BE2C (cell line): ENCODE measurements at regions not wholly inside any gene's neighbourhood (a gene's known extent, or its start where the extent isn't known, plus 50 kb on each side); places are given as distances from the start of the nearest gene placed in this dataset.

Experiments used
- DNase-seq: peaks from one replicate; pipeline ENCODE4 v3.0.0-alpha.2; 2020
- H3K27me3 ChIP-seq: fragments of 250-450 bp; sonication (Bioruptor Pico); 2 replicates; pipeline ENCODE4 v1.5.1; 2020; ENCODE audit warnings: mild to moderate bottlenecking
- H3K36me3 ChIP-seq: fragments of 250-450 bp; sonication (Bioruptor Pico); 2 replicates; pipeline ENCODE4 v1.5.1; 2020; ENCODE audit warnings: mild to moderate bottlenecking
- H3K4me1 ChIP-seq: fragments of 250-450 bp; sonication (Bioruptor Pico); 2 replicates; pipeline ENCODE4 v1.5.1; 2020
- H3K4me3 ChIP-seq: 2 replicates; pipeline ENCODE4 v1.5.1; 2011; ENCODE audit warnings: low read depth, low read length
- H3K9me3 ChIP-seq: fragments of 250-450 bp; sonication (Bioruptor Pico); 2 replicates; pipeline ENCODE4 v1.5.1; 2020
- TF ChIP-seq, protein P1 (sequence below): IDR thresholded peaks from 2 replicates; pipeline ENCODE4 v1.5.1; 2012; ENCODE audit warnings: mild to moderate bottlenecking, low read depth, low read length

GRCh38 chr5:74431290-74431669 is 209.2 kb downstream of the ENC1 start:
- H3K36me3 ChIP-seq, result no peaks in the 10 kb centered on the region
- peaks cover 26% of the 10 kb centered on the region for H3K4me1 ChIP-seq
- no peak overlapping the region for H3K4me3 ChIP-seq
- TF ChIP-seq, protein P1, sequence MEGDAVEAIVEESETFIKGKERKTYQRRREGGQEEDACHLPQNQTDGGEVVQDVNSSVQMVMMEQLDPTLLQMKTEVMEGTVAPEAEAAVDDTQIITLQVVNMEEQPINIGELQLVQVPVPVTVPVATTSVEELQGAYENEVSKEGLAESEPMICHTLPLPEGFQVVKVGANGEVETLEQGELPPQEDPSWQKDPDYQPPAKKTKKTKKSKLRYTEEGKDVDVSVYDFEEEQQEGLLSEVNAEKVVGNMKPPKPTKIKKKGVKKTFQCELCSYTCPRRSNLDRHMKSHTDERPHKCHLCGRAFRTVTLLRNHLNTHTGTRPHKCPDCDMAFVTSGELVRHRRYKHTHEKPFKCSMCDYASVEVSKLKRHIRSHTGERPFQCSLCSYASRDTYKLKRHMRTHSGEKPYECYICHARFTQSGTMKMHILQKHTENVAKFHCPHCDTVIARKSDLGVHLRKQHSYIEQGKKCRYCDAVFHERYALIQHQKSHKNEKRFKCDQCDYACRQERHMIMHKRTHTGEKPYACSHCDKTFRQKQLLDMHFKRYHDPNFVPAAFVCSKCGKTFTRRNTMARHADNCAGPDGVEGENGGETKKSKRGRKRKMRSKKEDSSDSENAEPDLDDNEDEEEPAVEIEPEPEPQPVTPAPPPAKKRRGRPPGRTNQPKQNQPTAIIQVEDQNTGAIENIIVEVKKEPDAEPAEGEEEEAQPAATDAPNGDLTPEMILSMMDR, result no peak
- H3K27me3 ChIP-seq, result no peaks in the 10 kb centered on the region
- DNase-seq, result no peak
- H3K9me3 ChIP-seq, result no peaks in the 10 kb centered on the region

DNA sequence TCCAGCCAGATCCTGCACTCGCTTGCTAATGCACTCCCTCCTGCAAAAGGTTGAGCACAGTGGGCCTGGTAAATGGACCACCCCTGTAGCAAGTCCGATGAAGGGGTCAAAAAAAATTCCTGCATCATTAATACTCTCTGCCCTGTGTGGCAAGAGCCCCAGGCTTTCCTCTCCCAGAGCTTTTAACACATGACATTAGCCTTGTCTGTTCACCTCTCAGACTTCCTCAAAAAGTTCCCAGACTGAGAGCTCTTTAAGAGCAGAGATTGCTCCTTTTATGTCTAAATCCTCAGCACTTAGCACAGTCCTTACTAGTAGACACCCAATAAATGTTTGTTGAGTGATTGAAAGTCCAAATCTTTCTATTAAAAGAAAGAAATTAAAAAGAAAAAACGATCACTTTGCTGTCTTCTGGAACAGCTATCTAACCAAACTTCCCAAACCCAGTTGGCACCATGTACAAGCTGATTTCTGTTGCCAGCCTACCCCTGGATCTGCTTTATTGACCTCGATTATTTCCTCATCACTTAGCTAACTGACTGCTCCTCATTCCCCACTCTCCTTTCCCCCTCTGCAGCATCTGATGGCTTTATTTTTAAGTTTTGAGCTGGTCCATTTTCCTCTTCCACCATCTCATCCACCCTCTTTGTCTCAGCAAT is 209.8 kb downstream of the ENC1 start:
- Histone ChIP-seq H3K27me3 (no peaks in the 10 kb centered on the region), H3K4me3 (no peak overlapping the region), H3K4me1 (peaks cover 26% of the 10 kb centered on the region), H3K36me3 (no peaks in the 10 kb centered on the region), H3K9me3 (no peaks in the 10 kb centered on the region)
- no peak for DNase-seq
- TF ChIP-seq, protein P1, result no peak

- no peak for DNase-seq
- H3K36me3 ChIP-seq, result no peaks in the 10 kb centered on the region
- H3K9me3 ChIP-seq, result peaks cover under 1% of the 10 kb centered on the region
- H3K27me3 ChIP-seq, result no peaks in the 10 kb centered on the region
- H3K4me3 ChIP-seq, result no peak overlapping the region
- TF ChIP-seq, protein P1, result no peak
- H3K4me1 ChIP-seq, result peaks cover 29% of the 10 kb centered on the region
These were observed 211.0 kb downstream of the ENC1 start for GRCh38 chr5:74429495-74429894.

GRCh38 chr5:74428876-74429275 is 211.7 kb downstream of the ENC1 start:
- H3K4me1 ChIP-seq, result peaks cover 25% of the 10 kb centered on the region
- TF ChIP-seq, protein P1, result no peak
- no peak for DNase-seq
- H3K27me3 ChIP-seq, result no peaks in the 10 kb centered on the region
- H3K36me3 ChIP-seq, result no peaks in the 10 kb centered on the region
- peaks cover 2% of the 10 kb centered on the region for H3K9me3 ChIP-seq
- no peak overlapping the region for H3K4me3 ChIP-seq

DNA sequence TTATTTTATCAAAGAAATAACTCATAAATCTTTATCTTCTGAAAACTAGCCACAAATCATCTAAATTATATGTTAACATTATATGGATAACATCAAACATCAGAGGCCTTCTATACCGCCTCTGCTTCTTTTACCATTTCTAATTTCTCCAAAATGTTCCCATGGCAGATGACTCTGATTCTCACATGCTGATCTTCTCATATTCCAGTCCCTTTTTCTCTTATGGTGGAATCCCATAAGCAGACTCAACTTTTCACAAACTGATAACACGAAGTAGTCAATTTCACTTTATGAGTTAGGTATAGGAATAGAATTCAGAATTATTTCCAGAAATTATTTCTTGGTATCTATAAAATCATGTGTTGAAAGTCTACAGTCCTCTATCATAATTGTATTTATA is 212.3 kb downstream of the ENC1 start:
- no peak for DNase-seq
- TF ChIP-seq, protein P1, result no peak
- H3K4me3 ChIP-seq, result no peak overlapping the region

GRCh38 chr5:74426506-74426905 is 214.0 kb downstream of the ENC1 start:
- Histone ChIP-seq H3K36me3 (no peaks in the 10 kb centered on the region), H3K9me3 (peaks cover 2% of the 10 kb centered on the region), H3K27me3 (no peaks in the 10 kb centered on the region), H3K4me1 (peaks cover 6% of the 10 kb centered on the region), H3K4me3 (no peak overlapping the region)
- TF ChIP-seq, protein P1, result no peak
- DNase-seq, result no peak

More for the DNA sequence above, 212.3 kb downstream of the ENC1 start:
- Histone ChIP-seq H3K36me3 (no peaks in the 10 kb centered on the region), H3K27me3 (no peaks in the 10 kb centered on the region), H3K9me3 (peaks cover 2% of the 10 kb centered on the region), H3K4me1 (peaks cover 19% of the 10 kb centered on the region)
